H9 (cell line): ENCODE measurements at regions not wholly inside any gene's neighbourhood (a gene's known extent, or its start where the extent isn't known, plus 50 kb on each side); places are given as distances from the start of the nearest gene placed in this dataset.

Source experiments
- DNase-seq: peaks from one replicate; pipeline ENCODE4 v3.0.0-alpha.2; 2017
- H2AFZ ChIP-seq: one replicate; pipeline ENCODE4 v1.6.1; 2013; ENCODE audit warnings: mild to moderate bottlenecking, low read length, control low read depth, moderate library complexity
- H2AK5ac ChIP-seq: 2 replicates; pipeline ENCODE4 v1.6.1; 2013; ENCODE audit warnings: low read length, control low read depth, mixed read lengths; ENCODE audit not compliant: insufficient read length
- H2BK120ac ChIP-seq: one replicate; pipeline ENCODE4 v1.6.1; 2013; ENCODE audit warnings: low read depth, mild to moderate bottlenecking, low read length, control low read depth, inconsistent platforms; ENCODE audit not compliant: poor library complexity, severe bottlenecking
- H2BK12ac ChIP-seq: 2 replicates; pipeline ENCODE4 v1.6.1; 2013; ENCODE audit warnings: low read length, control low read depth, mixed read lengths, low read depth; ENCODE audit not compliant: insufficient read length
- H2BK15ac ChIP-seq: 2 replicates; pipeline ENCODE4 v1.6.1; 2013; ENCODE audit warnings: low read depth, low read length, control low read depth
- H2BK20ac ChIP-seq: one replicate; pipeline ENCODE4 v1.6.1; 2013; ENCODE audit warnings: low read depth, mild to moderate bottlenecking, low read length, control low read depth, inconsistent platforms; ENCODE audit not compliant: poor library complexity, severe bottlenecking
- H2BK5ac ChIP-seq: 2 replicates; pipeline ENCODE4 v1.6.1; 2013; ENCODE audit warnings: low read length, control low read depth, mixed read lengths; ENCODE audit not compliant: insufficient read length
- H3K14ac ChIP-seq: 2 replicates; pipeline ENCODE4 v1.6.1; 2013; ENCODE audit warnings: low read length, control low read depth; ENCODE audit not compliant: insufficient read depth
- H3K18ac ChIP-seq: 2 replicates; pipeline ENCODE4 v1.6.1; 2013; ENCODE audit warnings: low read depth, mild to moderate bottlenecking, mixed read lengths, low read length, control low read depth; ENCODE audit not compliant: insufficient read length
- H3K23ac ChIP-seq: 2 replicates; pipeline ENCODE4 v1.6.1; 2013; ENCODE audit warnings: low read length, control low read depth, mixed read lengths, low read depth; ENCODE audit not compliant: insufficient read length
- H3K23me2 ChIP-seq: 2 replicates; pipeline ENCODE4 v1.6.1; 2013; ENCODE audit warnings: low read depth, mild to moderate bottlenecking, mixed read lengths, low read length, control low read depth; ENCODE audit not compliant: insufficient read length, poor library complexity, severe bottlenecking
- H3K27ac ChIP-seq: 2 replicates; pipeline ENCODE4 v1.5.1; 2013; ENCODE audit warnings: low read length, control low read depth, mixed read lengths, low read depth; ENCODE audit not compliant: insufficient read length
- H3K27me3 ChIP-seq: 2 replicates; pipeline ENCODE4 v1.6.1; 2013; ENCODE audit warnings: low read length, control low read depth, inconsistent platforms; ENCODE audit not compliant: insufficient read depth
- H3K4ac ChIP-seq: 2 replicates; pipeline ENCODE4 v1.6.1; 2013; ENCODE audit warnings: low read depth, mild to moderate bottlenecking, control low read depth, inconsistent platforms, low read length, moderate library complexity
- H3K4me1 ChIP-seq: 2 replicates; pipeline ENCODE4 v1.6.1; 2013; ENCODE audit warnings: low read length, control low read depth, inconsistent platforms; ENCODE audit not compliant: insufficient read depth
- H3K4me2 ChIP-seq: 2 replicates; pipeline ENCODE4 v1.6.1; 2013; ENCODE audit warnings: low read length, control low read depth, mixed read lengths; ENCODE audit not compliant: insufficient read length, insufficient read depth
- H3K56ac ChIP-seq: 2 replicates; pipeline ENCODE4 v1.6.1; 2013; ENCODE audit warnings: low read depth, mild to moderate bottlenecking, mixed read lengths, low read length, control low read depth; ENCODE audit not compliant: insufficient read length
- H3K79me1 ChIP-seq: 2 replicates; pipeline ENCODE4 v1.6.1; 2013; ENCODE audit warnings: low read depth, mild to moderate bottlenecking, moderate library complexity, low read length, control low read depth, inconsistent platforms; ENCODE audit not compliant: insufficient read depth, poor library complexity, severe bottlenecking
- H3K79me2 ChIP-seq: 2 replicates; pipeline ENCODE4 v1.6.1; 2013; ENCODE audit warnings: low read length, control low read depth, inconsistent platforms; ENCODE audit not compliant: insufficient read depth
- H3K9ac ChIP-seq: 2 replicates; pipeline ENCODE4 v1.6.1; 2013; ENCODE audit warnings: low read length, control low read depth, mixed read lengths; ENCODE audit not compliant: insufficient read length; ENCODE audit errors: extremely low read depth
- H3K9me3 ChIP-seq: one replicate; pipeline ENCODE4 v1.6.1; 2013; ENCODE audit warnings: low read depth, low read length, inconsistent platforms; ENCODE audit not compliant: control insufficient read depth
- H3T11ph ChIP-seq: one replicate; pipeline ENCODE4 v1.6.1; 2013; ENCODE audit warnings: mild to moderate bottlenecking, low read length, control low read depth, inconsistent platforms
- H4K20me1 ChIP-seq: one replicate; pipeline ENCODE4 v1.6.1; 2013; ENCODE audit not compliant: control insufficient read depth, insufficient read length, insufficient read depth
- H4K5ac ChIP-seq: 2 replicates; pipeline ENCODE4 v1.6.1; 2013; ENCODE audit warnings: low read depth, mild to moderate bottlenecking, mixed read lengths, low read length, control low read depth; ENCODE audit not compliant: insufficient read length
- H4K8ac ChIP-seq: replicated peaks from 2 replicates; pipeline ENCODE4 v1.6.1; 2013; ENCODE audit warnings: low read length, control low read depth, mixed read lengths, low read depth; ENCODE audit not compliant: insufficient read length
- H4K91ac ChIP-seq: 2 replicates; pipeline ENCODE4 v1.6.1; 2013; ENCODE audit warnings: low read depth, mild to moderate bottlenecking, moderate library complexity, mixed read lengths, low read length, control low read depth; ENCODE audit not compliant: insufficient read length
- H3K27ac Mint-ChIP-seq, 3 experiments: 2 replicates in 2 of 3; 3 replicates in 1 of 3; pipeline ENCODE4 v1.8.0; 2020 to 2021; ENCODE audit warnings: mixed read lengths in 3 of 3, mild to moderate bottlenecking in 1 of 3, moderate library complexity in 1 of 3
- H3K27me3 Mint-ChIP-seq: 2 replicates; pipeline ENCODE4 v1.8.0; 2021; ENCODE audit warnings: low read depth, mild to moderate bottlenecking, moderate library complexity, mixed read lengths
- H3K36me3 Mint-ChIP-seq, 3 experiments: 2 replicates in 2 of 3; 3 replicates in 1 of 3; pipeline ENCODE4 v1.8.0; 2020 to 2021; ENCODE audit warnings: low read depth in 3 of 3, mixed read lengths in 3 of 3; ENCODE audit not compliant: insufficient read depth in 1 of 3
- H3K4me1 Mint-ChIP-seq, 2 experiments: 2 replicates each; pipeline ENCODE4 v1.8.0; 2020; ENCODE audit warnings: mixed read lengths in 2 of 2
- H3K4me3 Mint-ChIP-seq, 2 experiments: 2 replicates in 1 of 2; 3 replicates in 1 of 2; pipeline ENCODE4 v1.8.0; 2020 to 2021; ENCODE audit warnings: mild to moderate bottlenecking in 2 of 2, mixed read lengths in 2 of 2, moderate library complexity in 1 of 2
- H3K9me3 Mint-ChIP-seq, 2 experiments: 2 replicates in 1 of 2; 3 replicates in 1 of 2; pipeline ENCODE4 v1.8.0; 2020; ENCODE audit warnings: mild to moderate bottlenecking in 2 of 2, mixed read lengths in 2 of 2, moderate library complexity in 1 of 2
- WGBS: extraction: QIAGEN DNeasy Blood & Tissue Kit; methylation state at CpG from one replicate; pipeline ENCODE4 v1.1.7; 2013; ENCODE audit warnings: missing lambda C conversion rate, low lambda C conversion rate, mixed read lengths; ENCODE audit not compliant: insufficient read length; ENCODE audit errors: extremely low coverage; 5-methylcytosine and 5-hydroxymethylcytosine counted together
- TF ChIP-seq, protein P1 (sequence below): fragments of 200-600 bp; sonication (generic); conservative IDR thresholded peaks from 3 replicates; pipeline ENCODE4 v1.8.0; 2021; ENCODE audit warnings: antibody characterized with exemption, mild to moderate bottlenecking

DNA sequence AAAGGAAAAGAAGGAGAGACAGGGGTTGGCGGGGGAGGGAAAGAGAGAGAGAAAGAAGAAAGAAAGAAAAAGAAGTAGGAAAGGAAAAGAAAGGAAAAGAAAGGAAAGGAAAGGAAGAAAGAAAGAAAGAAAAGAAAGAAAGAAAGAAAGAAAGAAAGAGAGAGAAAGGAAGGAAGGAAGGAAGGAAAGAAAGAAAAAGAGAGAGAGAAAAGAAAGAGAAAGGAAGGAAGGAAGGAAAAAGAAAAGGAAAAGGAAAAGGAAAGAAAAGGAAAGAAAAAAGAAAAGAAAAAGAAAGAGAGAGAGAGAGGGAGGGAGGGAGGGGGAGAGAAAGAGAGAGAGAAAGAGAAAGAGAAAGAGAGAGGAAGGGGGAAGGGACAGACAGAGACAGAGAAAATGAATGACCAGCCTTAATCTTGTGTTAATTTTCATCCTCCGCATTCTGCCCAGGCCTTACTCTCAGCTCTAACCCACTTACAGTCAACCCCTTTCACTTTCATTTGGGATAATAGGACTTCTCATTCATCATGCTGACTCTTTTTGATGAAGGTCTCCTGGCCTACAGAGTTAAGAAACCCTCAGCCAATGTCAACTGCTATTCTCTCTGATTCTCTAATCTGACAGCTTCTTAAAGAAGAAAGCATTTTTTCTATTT lies 207.3 kb downstream of the SUCLG1 start:
- no peaks in the 10 kb centered on the region for H3K27me3 Mint-ChIP-seq
- no peak overlapping the region for H4K91ac ChIP-seq
- H3K14ac ChIP-seq: no peak overlapping the region
- H3K56ac ChIP-seq: no peak overlapping the region
- H3K9me3 Mint-ChIP-seq: no peaks in the 10 kb centered on the region; a peak in 3 of 5 replicates
- no peak overlapping the region for H3T11ph ChIP-seq
- no peak overlapping the region for H3K23ac ChIP-seq
- no peak overlapping the region for H3K4me2 ChIP-seq
- no peaks in the 10 kb centered on the region for H3K79me1 ChIP-seq
- H3K27ac ChIP-seq: no peak overlapping the region
- no peak overlapping the region for H3K18ac ChIP-seq
- no peak for DNase-seq
- no peak overlapping the region for H2BK20ac ChIP-seq
- no peak overlapping the region for H2AK5ac ChIP-seq
- H4K20me1 ChIP-seq: no peaks in the 10 kb centered on the region
- no peak overlapping the region for H2BK120ac ChIP-seq
- H3K36me3 Mint-ChIP-seq: no peaks in the 10 kb centered on the region
- TF ChIP-seq, protein P1, sequence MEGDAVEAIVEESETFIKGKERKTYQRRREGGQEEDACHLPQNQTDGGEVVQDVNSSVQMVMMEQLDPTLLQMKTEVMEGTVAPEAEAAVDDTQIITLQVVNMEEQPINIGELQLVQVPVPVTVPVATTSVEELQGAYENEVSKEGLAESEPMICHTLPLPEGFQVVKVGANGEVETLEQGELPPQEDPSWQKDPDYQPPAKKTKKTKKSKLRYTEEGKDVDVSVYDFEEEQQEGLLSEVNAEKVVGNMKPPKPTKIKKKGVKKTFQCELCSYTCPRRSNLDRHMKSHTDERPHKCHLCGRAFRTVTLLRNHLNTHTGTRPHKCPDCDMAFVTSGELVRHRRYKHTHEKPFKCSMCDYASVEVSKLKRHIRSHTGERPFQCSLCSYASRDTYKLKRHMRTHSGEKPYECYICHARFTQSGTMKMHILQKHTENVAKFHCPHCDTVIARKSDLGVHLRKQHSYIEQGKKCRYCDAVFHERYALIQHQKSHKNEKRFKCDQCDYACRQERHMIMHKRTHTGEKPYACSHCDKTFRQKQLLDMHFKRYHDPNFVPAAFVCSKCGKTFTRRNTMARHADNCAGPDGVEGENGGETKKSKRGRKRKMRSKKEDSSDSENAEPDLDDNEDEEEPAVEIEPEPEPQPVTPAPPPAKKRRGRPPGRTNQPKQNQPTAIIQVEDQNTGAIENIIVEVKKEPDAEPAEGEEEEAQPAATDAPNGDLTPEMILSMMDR: no peak
- no peak overlapping the region for H3K4me3 Mint-ChIP-seq
- peaks cover 14 to 17% of the 10 kb centered on the region in 2 experiments for H3K4me1 Mint-ChIP-seq
- H3K4me1 ChIP-seq: no peaks in the 10 kb centered on the region
- H3K27me3 ChIP-seq: no peaks in the 10 kb centered on the region
- H3K9ac ChIP-seq: no peak overlapping the region
- no peak overlapping the region for H4K5ac ChIP-seq
- H4K8ac ChIP-seq: no peak overlapping the region
- no peak overlapping the region for H2BK12ac ChIP-seq
- no peaks in the 10 kb centered on the region for H3K9me3 ChIP-seq
- no peak overlapping the region for H2BK5ac ChIP-seq
- H2AFZ ChIP-seq: no peak overlapping the region
- no peaks in the 10 kb centered on the region for H3K23me2 ChIP-seq
- no peaks in the 10 kb centered on the region for H3K79me2 ChIP-seq
- no peak overlapping the region for H3K4ac ChIP-seq
- H2BK15ac ChIP-seq: no peak overlapping the region
- 100% methylated on average over 1 of the region's 2 CpGs for WGBS
- no peak overlapping the region for H3K27ac Mint-ChIP-seq
